Endothelial cell of umbilical vein (primary cell): ENCODE measurements at regions not wholly inside any gene's neighbourhood (a gene's known extent, or its start where the extent isn't known, plus 50 kb on each side); places are given as distances from the start of the nearest gene placed in this dataset.

ENCODE experiments used
- BruUV-seq: library from RNA; stranded (reverse); fragments of 400-500 nt; replicated peaks from 2 replicates; lab custom pipeline; 2021; lab: Mats Ljungman, UMichigan
- CTCF ChIA-PET: fragments of 300-600, 350-600 bp; sonication (Branson Sonifier 250); formaldehyde crosslinking; loops from one replicate; lab custom pipeline; 2021; ENCODE audit warnings: antibody characterized with exemption, inconsistent platforms; lab: Charles Lee
- POLR2A ChIA-PET: fragments of 300-600, 350-600 bp; sonication (Branson Sonifier 250); formaldehyde crosslinking; loops from one replicate; lab custom pipeline; 2021; ENCODE audit warnings: antibody characterized with exemption, inconsistent platforms; lab: Charles Lee
- DNase-seq: peaks from one replicate; pipeline ENCODE4 v3.0.0-alpha.2; 2011; ENCODE audit warnings: low read depth, low spot score
- FAIRE-seq: peaks from 2 replicates; lab custom pipeline; 2011; peaks lifted over from hg19 to GRCh38; lab: Jason Lieb, UNC
- H2AFZ ChIP-seq: 2 replicates; pipeline ENCODE4 v1.6.0; 2012; ENCODE audit warnings: low read depth, low read length, control low read depth, inconsistent platforms
- H3K27ac ChIP-seq: 2 replicates; pipeline ENCODE4 v1.5.1; 2011; ENCODE audit warnings: low read depth, mild to moderate bottlenecking, control low read depth, low read length, moderate library complexity; ENCODE audit not compliant: insufficient read depth
- H3K27me3 ChIP-seq, 2 experiments: 2 replicates each; pipeline versions ENCODE4 v1.6.0 to v1.6.1; 2011; ENCODE audit warnings: low read length in 2 of 2, mixed read lengths in 1 of 2; ENCODE audit not compliant: control insufficient read depth in 2 of 2, insufficient read depth in 2 of 2
- H3K36me3 ChIP-seq, 2 experiments: 2 replicates in 1 of 2; 3 replicates in 1 of 2; pipeline ENCODE4 v1.5.1; 2011; ENCODE audit warnings: low read length in 2 of 2, mild to moderate bottlenecking in 1 of 2, moderate library complexity in 1 of 2; ENCODE audit not compliant: control insufficient read depth in 2 of 2, insufficient read depth in 2 of 2; ENCODE audit errors: extremely low read depth in 1 of 2
- H3K4me1 ChIP-seq: 3 replicates; pipeline ENCODE4 v1.5.1; 2011; ENCODE audit warnings: mild to moderate bottlenecking, low read length; ENCODE audit not compliant: control insufficient read depth, insufficient read depth; ENCODE audit errors: extremely low read depth
- H3K4me2 ChIP-seq: 2 replicates; pipeline ENCODE4 v1.6.1; 2011; ENCODE audit warnings: low read length, control low read depth, mixed read lengths; ENCODE audit not compliant: insufficient read depth
- H3K4me3 ChIP-seq, 3 experiments: fragments of 200-600 bp in 1 of 3; sonication (generic), shearing (Covaris generic) in 1 of 3; replicated peaks in 1 of 3; 2 replicates each; pipeline ENCODE4 v1.5.1; 2011 to 2016; ENCODE audit warnings: control low read depth in 3 of 3, low read length in 3 of 3, mild to moderate bottlenecking in 2 of 3, inconsistent platforms in 1 of 3, low read depth in 1 of 3, moderate library complexity in 1 of 3; ENCODE audit not compliant: insufficient read depth in 1 of 3
- H3K79me2 ChIP-seq: 2 replicates; pipeline ENCODE4 v1.6.0; 2012; ENCODE audit warnings: low read length, inconsistent platforms; ENCODE audit not compliant: control insufficient read depth, insufficient read depth
- H3K9ac ChIP-seq: replicated peaks from 2 replicates; pipeline ENCODE3; 2011; ENCODE audit warnings: low read length, control low read depth; ENCODE audit not compliant: insufficient read depth; ENCODE audit errors: extremely low read depth
- H3K9me1 ChIP-seq: replicated peaks from 3 replicates; pipeline ENCODE4 v1.6.0; 2011; ENCODE audit warnings: mild to moderate bottlenecking, low read length; ENCODE audit not compliant: control insufficient read depth, insufficient read depth; ENCODE audit errors: extremely low read depth
- H3K9me3 ChIP-seq: replicated peaks from 2 replicates; pipeline ENCODE4 v1.5.1; 2012; ENCODE audit warnings: low read length, inconsistent platforms; ENCODE audit not compliant: control insufficient read depth, insufficient read depth
- H4K20me1 ChIP-seq: replicated peaks from 2 replicates; pipeline ENCODE3; 2011; ENCODE audit warnings: mild to moderate bottlenecking, low read length; ENCODE audit not compliant: control insufficient read depth, insufficient read depth; ENCODE audit errors: extremely low read depth
- EZH2 ChIP-seq: IDR thresholded peaks from 2 replicates; pipeline ENCODE4 v1.6.1; 2012; ENCODE audit warnings: borderline replicate concordance, low read depth, mild to moderate bottlenecking, moderate library complexity, low read length, inconsistent platforms; ENCODE audit not compliant: severe bottlenecking
- FOS ChIP-seq: IDR thresholded peaks from 2 replicates; pipeline ENCODE4 v1.6.1; 2011; ENCODE audit warnings: mild to moderate bottlenecking, low read length, moderate library complexity, borderline replicate concordance; ENCODE audit not compliant: insufficient read depth
- GATA2 ChIP-seq: IDR thresholded peaks from 2 replicates; pipeline ENCODE4 v1.7.0; 2011; ENCODE audit warnings: low read depth, mild to moderate bottlenecking, moderate library complexity, mixed read lengths, low read length; ENCODE audit not compliant: insufficient read length, insufficient read depth
- JUN ChIP-seq: IDR thresholded peaks from 2 replicates; pipeline ENCODE4 v1.6.1; 2011; ENCODE audit warnings: borderline replicate concordance, low read depth; ENCODE audit not compliant: insufficient read length, insufficient read depth
- MYC ChIP-seq: IDR thresholded peaks from one replicate; pipeline ENCODE4 v1.6.1; 2011; ENCODE audit warnings: mild to moderate bottlenecking, low read depth, low read length
- POLR2A ChIP-seq: IDR thresholded peaks from 2 replicates; pipeline ENCODE4 v1.6.1; 2012; ENCODE audit warnings: low read depth, mild to moderate bottlenecking, control low read depth, low read length
- POLR2AphosphoS5 ChIP-seq: IDR thresholded peaks from 2 replicates; pipeline ENCODE4 v1.6.1; 2012; ENCODE audit warnings: low read depth, mild to moderate bottlenecking, control low read depth, low read length, moderate library complexity; ENCODE audit not compliant: insufficient read depth
- dilution Hi-C: fragments of 300-500 bp; cut with MboI; formaldehyde crosslinking; loops from one replicate; pipeline ENCODE4 v1.15.0; 2019; ENCODE audit warnings: low sequenced_read_pairs; ENCODE audit not compliant: extremely low pct_ligation_motif_present
- intact Hi-C: fragments of 100-400 bp; cut with micrococcal nuclease; formaldehyde crosslinking; loops from one replicate; pipeline ENCODE4 v1.10.0; 2022
- TF ChIP-seq, protein P1 (sequence below), 2 donors: IDR thresholded peaks; 1 replicate in 1 of 2; 2 replicates in 1 of 2; pipeline ENCODE4 v1.5.1; 2011; ENCODE audit warnings: low read length in 2 of 2, mild to moderate bottlenecking in 2 of 2, moderate library complexity in 2 of 2, control low read depth in 1 of 2, inconsistent platforms in 1 of 2, low read depth in 1 of 2; ENCODE audit not compliant: insufficient read depth in 1 of 2; ENCODE audit errors: extremely low read depth in 1 of 2
- TF ChIP-seq, protein P2 (sequence below): IDR thresholded peaks from 2 replicates; pipeline ENCODE4 v1.6.1; 2011; ENCODE audit not compliant: insufficient read depth, insufficient read length

DNA sequence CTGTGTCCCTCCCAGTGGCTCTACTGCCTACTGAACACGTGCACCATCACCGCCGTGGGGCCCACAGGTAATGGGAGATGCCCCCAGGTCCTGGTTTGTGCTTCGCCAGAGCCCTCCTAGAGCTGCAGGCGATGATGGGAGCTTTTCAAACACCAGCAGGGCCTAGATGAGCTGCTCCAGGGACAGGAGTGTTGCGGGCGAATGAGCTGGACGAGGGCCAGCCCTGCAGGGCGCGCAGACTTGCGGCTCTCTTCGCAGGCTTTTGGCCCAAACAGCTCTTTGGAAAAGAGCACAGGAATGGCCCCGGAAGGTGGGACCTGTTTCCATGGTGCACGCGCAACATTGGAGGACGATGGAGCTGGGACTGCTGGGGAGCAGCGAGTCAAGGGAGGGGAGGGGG is 409.3 kb upstream of the SULF2 start:
- H3K27ac ChIP-seq: no peak overlapping the region
- no peaks in the 10 kb centered on the region for H3K36me3 ChIP-seq
- no TSS peak for BruUV-seq
- intact Hi-C loops (no loop called here), dilution Hi-C loops (no loop called here)
- FAIRE-seq (no peak), DNase-seq (no peak)
- no peaks in the 10 kb centered on the region for H3K9me3 ChIP-seq
- no peak overlapping the region for H3K4me3 ChIP-seq
- no peaks in the 10 kb centered on the region for H3K9me1 ChIP-seq
- no peak overlapping the region for H3K9ac ChIP-seq
- no peak overlapping the region for H3K4me2 ChIP-seq
- ChIA-PET CTCF (interaction anchor here (1.1 kb wide), 1 partner anchor 426 kb away, joined by 3 read pairs; no protein-coding TSS in a partner anchor), POLR2A (no interaction called here)
- H4K20me1 ChIP-seq: no peaks in the 10 kb centered on the region
- no peaks in the 10 kb centered on the region for H3K4me1 ChIP-seq
- no peaks in the 10 kb centered on the region for H3K79me2 ChIP-seq
- no peak overlapping the region for H2AFZ ChIP-seq
- H3K27me3 ChIP-seq: no peaks in the 10 kb centered on the region
- TF ChIP-seq FOS (no peak), GATA2 (no peak), POLR2A (no peak), POLR2AphosphoS5 (no peak), JUN (no peak), MYC (no peak), EZH2 (no peak)
- TF ChIP-seq, protein P1, sequence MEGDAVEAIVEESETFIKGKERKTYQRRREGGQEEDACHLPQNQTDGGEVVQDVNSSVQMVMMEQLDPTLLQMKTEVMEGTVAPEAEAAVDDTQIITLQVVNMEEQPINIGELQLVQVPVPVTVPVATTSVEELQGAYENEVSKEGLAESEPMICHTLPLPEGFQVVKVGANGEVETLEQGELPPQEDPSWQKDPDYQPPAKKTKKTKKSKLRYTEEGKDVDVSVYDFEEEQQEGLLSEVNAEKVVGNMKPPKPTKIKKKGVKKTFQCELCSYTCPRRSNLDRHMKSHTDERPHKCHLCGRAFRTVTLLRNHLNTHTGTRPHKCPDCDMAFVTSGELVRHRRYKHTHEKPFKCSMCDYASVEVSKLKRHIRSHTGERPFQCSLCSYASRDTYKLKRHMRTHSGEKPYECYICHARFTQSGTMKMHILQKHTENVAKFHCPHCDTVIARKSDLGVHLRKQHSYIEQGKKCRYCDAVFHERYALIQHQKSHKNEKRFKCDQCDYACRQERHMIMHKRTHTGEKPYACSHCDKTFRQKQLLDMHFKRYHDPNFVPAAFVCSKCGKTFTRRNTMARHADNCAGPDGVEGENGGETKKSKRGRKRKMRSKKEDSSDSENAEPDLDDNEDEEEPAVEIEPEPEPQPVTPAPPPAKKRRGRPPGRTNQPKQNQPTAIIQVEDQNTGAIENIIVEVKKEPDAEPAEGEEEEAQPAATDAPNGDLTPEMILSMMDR (IDR thresholded peaks at IDR 0.05; ENCODE audit: extremely low read depth in 1 of 2, insufficient read depth in 1 of 2, low read depth in 1 of 2, low read length in 2 of 2): no peak
- TF ChIP-seq, protein P2, sequence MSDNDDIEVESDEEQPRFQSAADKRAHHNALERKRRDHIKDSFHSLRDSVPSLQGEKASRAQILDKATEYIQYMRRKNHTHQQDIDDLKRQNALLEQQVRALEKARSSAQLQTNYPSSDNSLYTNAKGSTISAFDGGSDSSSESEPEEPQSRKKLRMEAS: no peak
